Esophagus squamous epithelium (tissue), 5 donors: ENCODE measurements at regions not wholly inside any gene's neighbourhood (a gene's known extent, or its start where the extent isn't known, plus 50 kb on each side); places are given as distances from the start of the nearest gene placed in this dataset.
"Not testable (repeated sequence)": the region's sequence is repeated elsewhere in the genome, so short reads cannot be mapped to it uniquely, and the experiment has no call there.

ENCODE experiments used
- DNase-seq: peaks from one replicate; lab custom pipeline; 2025; lab: John Stamatoyannopoulos, UW
- H3K27ac ChIP-seq, 4 donors: fragments of 200-600 bp; sonication (generic); one replicate each; pipeline ENCODE4 v1.5.1; 2016 to 2019; ENCODE audit warnings: mild to moderate bottlenecking in 1 of 4
- H3K27me3 ChIP-seq, 4 donors: fragments of 200-600 bp; sonication (generic); 1 replicate in 3 of 4; 2 replicates in 1 of 4; pipeline versions ENCODE4 v1.5.1 to v1.6.0; 2017 to 2021; ENCODE audit warnings: antibody characterized with exemption in 1 of 4
- H3K36me3 ChIP-seq, 3 donors: fragments of 200-600 bp; sonication (generic); one replicate each; pipeline ENCODE4 v1.5.1; 2016 to 2019
- H3K4me1 ChIP-seq, 3 donors: fragments of 200-600 bp; sonication (generic); one replicate each; pipeline ENCODE4 v1.5.1; 2017 to 2019
- H3K4me3 ChIP-seq, 4 donors: fragments of 200-600 bp; sonication (generic); 1 replicate in 3 of 4; 2 replicates in 1 of 4; pipeline ENCODE4 v1.5.1; 2016 to 2019; ENCODE audit warnings: mild to moderate bottlenecking in 2 of 4, moderate library complexity in 1 of 4
- H3K9me3 ChIP-seq, 3 donors: fragments of 200-600 bp; sonication (generic); one replicate each; pipeline ENCODE4 v1.5.1; 2016 to 2019
- CTCF ChIP-seq, 6 experiments: fragments of 450-650 bp in 4 of 6; fragments of 200-600 bp in 2 of 6; sonication (generic) in 2 of 6; IDR thresholded peaks; one replicate each; pipeline ENCODE4 v1.5.1; 2016 to 2019; ENCODE audit warnings: antibody characterized with exemption in 6 of 6, mild to moderate bottlenecking in 4 of 6, moderate library complexity in 4 of 6
- POLR2A ChIP-seq, 4 donors: fragments of 450-650 bp; IDR thresholded peaks; one replicate each; pipeline ENCODE4 v1.6.1; 2017; ENCODE audit warnings: antibody characterized with exemption in 4 of 4, mild to moderate bottlenecking in 4 of 4, moderate library complexity in 3 of 4
- WGBS, 2 donors: methylation state at CpG; one replicate each; pipeline ENCODE4 v1.1.5; 2018; 5-methylcytosine and 5-hydroxymethylcytosine counted together
- intact Hi-C: fragments of 100-400 bp; cut with DNase I; formaldehyde crosslinking; loops from one replicate; pipeline ENCODE4 v1.15.0; 2022
- donor health status: DM: yes; HTN: yes; CAD: no.

- no peak for TF ChIP-seq POLR2A (IDR thresholded peaks at IDR 0.05)
- TF ChIP-seq CTCF (IDR thresholded peaks at IDR 0.05) = no peak
- intact Hi-C loops = no loop called here
- Histone ChIP-seq H3K4me3 (no peak overlapping the region), H3K27ac (no peak overlapping the region), H3K9me3 (no peaks in the 10 kb centered on the region), H3K36me3 (no peaks in the 10 kb centered on the region), H3K27me3 (no peaks in the 10 kb centered on the region), H3K4me1 (no peaks in the 10 kb centered on the region)
- DNase-seq = no peak
Observed at GRCh38 chr14:83894568-83894967, 1635.4 kb upstream of the FLRT2 start.

- H3K4me1 ChIP-seq, DNase-seq, H3K36me3 ChIP-seq, H3K27me3 ChIP-seq, H3K4me3 ChIP-seq, H3K9me3 ChIP-seq, H3K27ac ChIP-seq, intact Hi-C loops: not testable (repeated sequence)
- WGBS, 2 donors = 56 to 67% methylated on average over 2 of the region's 2 CpGs
Observed at GRCh38 chr14:83898558-83898957, 1631.4 kb upstream of the FLRT2 start.

- DNase-seq = no peak
- TF ChIP-seq CTCF (IDR thresholded peaks at IDR 0.05) = no peak
- no peak for TF ChIP-seq POLR2A (IDR thresholded peaks at IDR 0.05)
- H3K9me3 ChIP-seq = no peaks in the 10 kb centered on the region
- no peaks in the 10 kb centered on the region for H3K36me3 ChIP-seq
- H3K27me3 ChIP-seq = no peaks in the 10 kb centered on the region
- no peak overlapping the region for H3K4me3 ChIP-seq
- 81 to 86% methylated on average over 3 of the region's 3 CpGs for WGBS, 2 donors
- no peaks in the 10 kb centered on the region for H3K4me1 ChIP-seq
- intact Hi-C loops = no loop called here
- H3K27ac ChIP-seq = no peak overlapping the region
Observed at GRCh38 chr14:83899706-83900105, 1630.2 kb upstream of the FLRT2 start.

- no peaks in the 10 kb centered on the region for H3K27me3 ChIP-seq
- intact Hi-C loops = no loop called here
- H3K27ac ChIP-seq = no peak overlapping the region
- no peak for TF ChIP-seq POLR2A (IDR thresholded peaks at IDR 0.05)
- TF ChIP-seq CTCF (IDR thresholded peaks at IDR 0.05) = no peak
- no peak for DNase-seq
- no peaks in the 10 kb centered on the region for H3K4me1 ChIP-seq
- H3K9me3 ChIP-seq = no peaks in the 10 kb centered on the region
- no peaks in the 10 kb centered on the region for H3K36me3 ChIP-seq
- no peak overlapping the region for H3K4me3 ChIP-seq
- WGBS, 2 donors = 78 to 100% methylated on average over 1 of the region's 1 CpG
Observed at GRCh38 chr14:83905157-83905556, 1624.8 kb upstream of the FLRT2 start.

GRCh38 chr14:83908419-83908818, 1621.5 kb upstream of the FLRT2 start:
- Histone ChIP-seq H3K36me3 (no peaks in the 10 kb centered on the region), H3K27ac (no peak overlapping the region), H3K27me3 (no peaks in the 10 kb centered on the region), H3K4me1 (no peaks in the 10 kb centered on the region), H3K9me3 (no peaks in the 10 kb centered on the region), H3K4me3 (no peak overlapping the region)
- DNase-seq = no peak
- intact Hi-C loops = no loop called here
- 75 to 78% methylated on average over 3 of the region's 3 CpGs for WGBS, 2 donors
- TF ChIP-seq POLR2A (IDR thresholded peaks at IDR 0.05) (no peak), CTCF (IDR thresholded peaks at IDR 0.05) (no peak)

GRCh38 chr14:83909507-83909906, 1620.4 kb upstream of the FLRT2 start:
- H3K27ac ChIP-seq = no peak overlapping the region
- no peak for DNase-seq
- no peaks in the 10 kb centered on the region for H3K4me1 ChIP-seq
- 76 to 87% methylated on average over 1 of the region's 1 CpG for WGBS, 2 donors
- TF ChIP-seq CTCF (IDR thresholded peaks at IDR 0.05) (no peak), POLR2A (IDR thresholded peaks at IDR 0.05) (no peak)
- H3K27me3 ChIP-seq = no peaks in the 10 kb centered on the region
- no peaks in the 10 kb centered on the region for H3K36me3 ChIP-seq
- no peaks in the 10 kb centered on the region for H3K9me3 ChIP-seq
- intact Hi-C loops = no loop called here
- H3K4me3 ChIP-seq = no peak overlapping the region
